SH-SY5Y (cell line): ENCODE measurements at regions not wholly inside any gene's neighbourhood (a gene's known extent, or its start where the extent isn't known, plus 50 kb on each side); places are given as distances from the start of the nearest gene placed in this dataset.

Experiments
- GATA2 ChIP-seq: IDR thresholded peaks from 2 replicates; pipeline ENCODE4 v1.6.1; 2011; ENCODE audit warnings: mild to moderate bottlenecking, low read depth, low read length
- GATA3 ChIP-seq: IDR thresholded peaks from 2 replicates; pipeline ENCODE4 v1.6.1; 2011; ENCODE audit warnings: low read depth, mild to moderate bottlenecking, low read length, moderate library complexity

- TF ChIP-seq GATA2 (no peak), GATA3 (no peak)
Observed at GRCh38 chr6:48417927-48418326, 306.9 kb upstream of the PTCHD4 start.
